IPS-15b (cell line): ENCODE measurements at regions not wholly inside any gene's neighbourhood (a gene's known extent, or its start where the extent isn't known, plus 50 kb on each side); places are given as distances from the start of the nearest gene placed in this dataset.

ENCODE experiments used
- H3K27me3 ChIP-seq: one replicate; pipeline ENCODE4 v1.6.1; 2013; ENCODE audit warnings: low read length; ENCODE audit not compliant: control insufficient read depth, insufficient read depth
- H3K36me3 ChIP-seq: one replicate; pipeline ENCODE4 v1.6.1; 2013; ENCODE audit warnings: low read length; ENCODE audit not compliant: control insufficient read depth, insufficient read depth
- H3K4me1 ChIP-seq: one replicate; pipeline ENCODE4 v1.6.1; 2013; ENCODE audit warnings: mild to moderate bottlenecking, low read length; ENCODE audit not compliant: control insufficient read depth, insufficient read depth
- H3K4me3 ChIP-seq: one replicate; pipeline ENCODE4 v1.5.1; 2013; ENCODE audit warnings: low read depth, low read length
- H3K9ac ChIP-seq: one replicate; pipeline ENCODE4 v1.6.1; 2013; ENCODE audit warnings: low read depth, mild to moderate bottlenecking, low read length
- H3K9me3 ChIP-seq: one replicate; pipeline ENCODE4 v1.6.1; 2013; ENCODE audit warnings: mild to moderate bottlenecking, low read length; ENCODE audit not compliant: control insufficient read depth, insufficient read depth

GRCh38 chr16:75780669-75781068 lies 54.4 kb upstream of the CPHXL start:
- Histone ChIP-seq H3K9me3 (no peaks in the 10 kb centered on the region), H3K27me3 (no peaks in the 10 kb centered on the region), H3K4me3 (no peak overlapping the region), H3K4me1 (no peaks in the 10 kb centered on the region), H3K36me3 (no peaks in the 10 kb centered on the region), H3K9ac (no peak overlapping the region)

DNA sequence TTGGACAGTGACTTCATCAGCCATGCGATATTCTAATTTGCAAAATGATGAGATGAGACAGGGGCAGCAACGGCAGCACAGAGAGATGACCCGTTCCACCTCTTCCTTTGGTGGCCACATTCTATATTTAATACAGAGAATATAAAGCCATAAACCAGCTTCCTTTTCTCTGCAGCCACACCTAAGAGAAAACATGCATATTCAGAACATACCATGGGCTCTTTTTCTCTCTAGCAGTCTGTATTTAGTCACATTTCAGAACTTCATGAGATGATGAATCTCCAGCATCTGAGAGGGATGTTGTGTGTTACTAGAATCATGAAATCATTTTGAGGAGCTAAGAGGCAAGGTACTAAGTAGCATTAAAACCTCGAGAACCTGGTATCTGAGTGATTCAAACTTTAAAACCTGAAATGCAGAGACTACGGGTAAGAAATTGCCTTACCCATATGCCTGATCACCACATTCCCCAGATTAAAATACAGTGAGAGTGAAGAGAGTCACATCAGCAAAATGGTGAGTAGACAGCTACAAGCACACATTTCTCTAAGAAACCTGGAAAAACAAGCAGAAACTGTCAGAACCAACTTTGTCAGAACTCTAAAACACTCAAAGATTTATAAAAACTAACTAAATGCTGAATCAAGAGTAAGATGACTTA lies 55.5 kb upstream of the CPHXL start:
- no peak overlapping the region for H3K9ac ChIP-seq
- no peak overlapping the region for H3K4me3 ChIP-seq
- H3K9me3 ChIP-seq = no peaks in the 10 kb centered on the region
- no peaks in the 10 kb centered on the region for H3K36me3 ChIP-seq
- H3K27me3 ChIP-seq = no peaks in the 10 kb centered on the region
- no peaks in the 10 kb centered on the region for H3K4me1 ChIP-seq

DNA sequence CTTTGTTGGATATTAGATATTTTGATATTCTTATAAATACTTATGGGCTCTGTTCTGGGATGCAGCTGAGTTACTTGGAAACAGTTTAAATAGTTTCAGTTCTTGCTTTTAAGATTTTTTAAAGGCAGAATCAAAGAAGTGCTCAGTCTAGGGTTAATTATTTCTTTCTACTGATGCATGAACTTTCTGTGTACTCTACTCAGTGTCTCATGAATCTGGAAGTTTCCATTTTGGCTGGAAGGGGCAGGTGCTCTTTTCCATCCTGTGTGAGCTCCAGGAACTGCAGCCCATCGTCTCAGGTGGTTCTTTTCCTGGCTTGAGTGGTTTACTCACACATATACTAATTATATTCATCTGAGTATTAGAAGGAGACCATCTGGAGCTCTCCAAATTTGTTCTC lies 61.1 kb upstream of the CPHXL start:
- Histone ChIP-seq H3K9ac (no peak overlapping the region), H3K9me3 (no peaks in the 10 kb centered on the region), H3K4me1 (no peaks in the 10 kb centered on the region), H3K27me3 (no peaks in the 10 kb centered on the region), H3K36me3 (no peaks in the 10 kb centered on the region), H3K4me3 (no peak overlapping the region)

GRCh38 chr16:75789237-75789636 lies 62.9 kb upstream of the CPHXL start:
- Histone ChIP-seq H3K36me3 (no peaks in the 10 kb centered on the region), H3K9ac (no peak overlapping the region), H3K4me1 (no peaks in the 10 kb centered on the region), H3K9me3 (no peaks in the 10 kb centered on the region), H3K4me3 (no peak overlapping the region), H3K27me3 (no peaks in the 10 kb centered on the region)

GRCh38 chr16:75792771-75793492 lies 66.6 kb upstream of the CPHXL start:
- Histone ChIP-seq H3K4me3 (no peak overlapping the region), H3K36me3 (no peaks in the 10 kb centered on the region), H3K9me3 (no peaks in the 10 kb centered on the region), H3K9ac (no peak overlapping the region), H3K27me3 (no peaks in the 10 kb centered on the region), H3K4me1 (no peaks in the 10 kb centered on the region)

- Histone ChIP-seq H3K27me3 (no peaks in the 10 kb centered on the region), H3K9ac (no peak overlapping the region), H3K9me3 (no peaks in the 10 kb centered on the region), H3K36me3 (no peaks in the 10 kb centered on the region), H3K4me3 (no peak overlapping the region), H3K4me1 (no peaks in the 10 kb centered on the region)
These were observed 67.4 kb upstream of the CPHXL start for GRCh38 chr16:75793641-75794040.

GRCh38 chr16:75794426-75794825 lies 68.1 kb upstream of the CPHXL start:
- no peaks in the 10 kb centered on the region for H3K27me3 ChIP-seq
- H3K36me3 ChIP-seq = no peaks in the 10 kb centered on the region
- H3K9ac ChIP-seq = no peak overlapping the region
- no peaks in the 10 kb centered on the region for H3K9me3 ChIP-seq
- H3K4me1 ChIP-seq = no peaks in the 10 kb centered on the region
- no peak overlapping the region for H3K4me3 ChIP-seq

DNA sequence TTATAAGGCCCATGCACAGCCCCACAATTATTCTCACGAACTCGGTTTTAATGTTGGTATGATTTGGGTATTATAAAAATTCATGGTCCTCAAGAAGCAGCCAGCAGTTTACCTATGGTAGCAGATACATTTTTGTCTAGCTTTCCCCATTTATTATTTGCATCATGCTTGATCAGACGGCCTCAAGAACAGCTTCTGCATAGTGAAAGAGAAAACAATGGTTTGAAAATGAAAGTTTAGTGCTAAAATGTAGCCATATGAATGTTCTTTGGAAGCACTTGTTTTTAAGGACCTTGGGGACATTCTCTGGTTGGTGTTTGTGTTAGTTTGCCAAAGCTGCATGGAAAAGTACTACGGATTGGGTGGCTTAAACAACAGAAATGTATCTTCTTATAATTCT lies 72.4 kb upstream of the CPHXL start:
- Histone ChIP-seq H3K9ac (no peak overlapping the region), H3K27me3 (no peaks in the 10 kb centered on the region), H3K4me1 (no peaks in the 10 kb centered on the region), H3K9me3 (no peaks in the 10 kb centered on the region), H3K36me3 (no peaks in the 10 kb centered on the region), H3K4me3 (no peak overlapping the region)

DNA sequence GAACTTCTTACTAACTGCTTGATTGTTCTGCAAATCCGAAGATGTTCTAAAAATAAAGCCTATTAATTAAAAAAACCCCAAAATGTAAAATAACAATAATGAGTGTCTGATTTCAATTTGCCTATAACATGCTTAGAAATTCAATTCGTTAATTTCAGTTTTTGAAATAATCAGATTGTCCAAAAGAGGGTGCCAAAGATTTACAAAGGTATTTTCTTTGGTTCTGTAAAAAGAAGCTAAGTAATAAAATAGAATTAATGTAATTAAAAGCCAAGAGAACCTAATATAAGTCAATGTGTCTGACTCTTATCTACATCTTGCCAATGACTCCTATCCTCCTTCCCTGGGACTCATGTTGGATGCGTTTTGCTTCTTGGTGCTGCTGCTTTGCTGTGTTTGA lies 75.0 kb upstream of the CPHXL start:
- Histone ChIP-seq H3K36me3 (no peaks in the 10 kb centered on the region), H3K27me3 (peaks cover 5% of the 10 kb centered on the region), H3K4me3 (no peak overlapping the region), H3K9me3 (no peaks in the 10 kb centered on the region), H3K9ac (no peak overlapping the region), H3K4me1 (no peaks in the 10 kb centered on the region)

DNA sequence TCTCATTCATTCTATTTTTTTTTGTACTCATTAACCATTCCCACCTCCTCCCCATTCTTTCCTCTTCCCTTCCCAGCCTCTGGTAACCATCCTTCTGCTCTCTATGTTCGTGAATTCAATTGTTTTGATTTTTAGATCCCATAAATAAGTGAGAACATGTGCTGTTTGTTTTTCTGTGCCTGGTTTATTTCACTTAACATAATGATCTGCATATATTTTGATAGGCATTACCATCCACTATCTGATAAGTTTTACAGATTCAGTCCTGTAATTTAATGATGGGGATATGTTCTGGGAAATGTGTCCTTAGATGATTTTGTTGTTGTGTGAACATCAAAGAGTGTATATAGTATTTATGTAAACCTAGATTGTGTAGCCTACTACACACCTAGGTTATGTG lies 77.5 kb upstream of the CPHXL start:
- Histone ChIP-seq H3K9me3 (no peaks in the 10 kb centered on the region), H3K4me3 (no peak overlapping the region), H3K4me1 (no peaks in the 10 kb centered on the region), H3K36me3 (no peaks in the 10 kb centered on the region), H3K9ac (no peak overlapping the region), H3K27me3 (peaks cover 5% of the 10 kb centered on the region)

GRCh38 chr16:75804368-75804767 lies 78.1 kb upstream of the CPHXL start:
- Histone ChIP-seq H3K4me1 (no peaks in the 10 kb centered on the region), H3K36me3 (no peaks in the 10 kb centered on the region), H3K27me3 (peaks cover 5% of the 10 kb centered on the region)

DNA sequence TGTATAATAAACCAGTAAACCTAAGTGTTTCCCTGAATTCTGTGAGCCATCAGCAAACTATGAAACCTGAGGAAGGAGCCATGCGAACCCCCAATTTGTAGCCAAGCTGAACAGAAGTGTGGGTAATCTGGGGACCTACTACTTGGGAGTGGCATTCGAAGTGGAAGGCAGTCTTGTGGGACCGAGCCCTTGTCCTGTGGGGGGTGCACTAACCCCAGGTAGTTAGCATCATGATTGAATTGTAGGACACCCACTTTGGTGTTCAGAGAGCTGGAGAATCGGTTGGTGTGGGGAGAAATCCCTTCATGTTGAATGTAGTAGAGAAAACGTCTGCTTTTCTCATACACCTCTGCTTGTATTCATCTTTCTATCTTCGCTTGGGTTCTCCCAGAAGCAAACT lies 79.7 kb upstream of the CPHXL start:
- no peaks in the 10 kb centered on the region for H3K9me3 ChIP-seq
- H3K27me3 ChIP-seq = peaks cover 6% of the 10 kb centered on the region
- no peak overlapping the region for H3K4me3 ChIP-seq
- H3K9ac ChIP-seq = no peak overlapping the region
- no peaks in the 10 kb centered on the region for H3K36me3 ChIP-seq
- H3K4me1 ChIP-seq = no peaks in the 10 kb centered on the region

More at GRCh38 chr16:75804368-75804767, 78.1 kb upstream of the CPHXL start:
- no peak overlapping the region for H3K4me3 ChIP-seq
- no peak overlapping the region for H3K9ac ChIP-seq
- H3K9me3 ChIP-seq = no peaks in the 10 kb centered on the region
